IPS-18a (cell line): ENCODE measurements at regions not wholly inside any gene's neighbourhood (a gene's known extent, or its start where the extent isn't known, plus 50 kb on each side); places are given as distances from the start of the nearest gene placed in this dataset.
"Not testable (repeated sequence)": the region's sequence is repeated elsewhere in the genome, so short reads cannot be mapped to it uniquely, and the experiment has no call there.

Experiments
- H3K27ac ChIP-seq: one replicate; pipeline ENCODE4 v1.5.1; 2013; ENCODE audit warnings: low read length
- H3K27me3 ChIP-seq: one replicate; pipeline ENCODE4 v1.6.1; 2013; ENCODE audit warnings: mild to moderate bottlenecking, low read length; ENCODE audit not compliant: control insufficient read depth, insufficient read depth
- H3K36me3 ChIP-seq: one replicate; pipeline ENCODE4 v1.6.1; 2013; ENCODE audit warnings: low read depth, low read length; ENCODE audit not compliant: control insufficient read depth
- H3K4me1 ChIP-seq: one replicate; pipeline ENCODE4 v1.6.1; 2013; ENCODE audit warnings: low read depth, low read length; ENCODE audit not compliant: control insufficient read depth
- H3K4me3 ChIP-seq: one replicate; pipeline ENCODE4 v1.5.1; 2013; ENCODE audit warnings: low read length
- H3K9ac ChIP-seq: one replicate; pipeline ENCODE4 v1.6.1; 2013; ENCODE audit warnings: mild to moderate bottlenecking, low read length, moderate library complexity
- H3K9me3 ChIP-seq: one replicate; pipeline ENCODE4 v1.6.1; 2013; ENCODE audit warnings: low read depth, low read length; ENCODE audit not compliant: control insufficient read depth

DNA sequence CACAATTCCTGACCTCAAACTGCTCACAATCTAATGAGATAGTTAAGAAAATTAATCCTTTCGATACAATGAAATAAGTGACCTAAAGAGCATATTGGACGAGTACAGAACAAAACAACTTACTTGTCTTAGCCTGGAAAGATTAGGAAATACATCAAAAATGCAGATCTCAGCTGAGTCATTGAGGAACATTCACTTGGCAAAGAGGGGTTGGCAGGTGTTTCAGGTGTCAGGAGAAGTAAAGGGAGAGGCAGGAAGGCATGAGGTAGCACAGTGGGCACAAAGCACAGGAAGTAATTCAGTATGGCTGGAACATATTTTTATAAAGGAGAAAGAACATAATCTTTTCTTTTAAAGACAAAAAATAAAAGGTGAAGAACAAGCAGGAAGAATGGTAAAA is 628.8 kb upstream of the RGMB start:
- no peaks in the 10 kb centered on the region for H3K27me3 ChIP-seq
- no peak overlapping the region for H3K27ac ChIP-seq
- H3K4me3 ChIP-seq = no peak overlapping the region
- H3K9ac ChIP-seq = no peak overlapping the region
- H3K9me3 ChIP-seq = peaks cover 2% of the 10 kb centered on the region
- no peaks in the 10 kb centered on the region for H3K4me1 ChIP-seq
- H3K36me3 ChIP-seq = no peaks in the 10 kb centered on the region

DNA sequence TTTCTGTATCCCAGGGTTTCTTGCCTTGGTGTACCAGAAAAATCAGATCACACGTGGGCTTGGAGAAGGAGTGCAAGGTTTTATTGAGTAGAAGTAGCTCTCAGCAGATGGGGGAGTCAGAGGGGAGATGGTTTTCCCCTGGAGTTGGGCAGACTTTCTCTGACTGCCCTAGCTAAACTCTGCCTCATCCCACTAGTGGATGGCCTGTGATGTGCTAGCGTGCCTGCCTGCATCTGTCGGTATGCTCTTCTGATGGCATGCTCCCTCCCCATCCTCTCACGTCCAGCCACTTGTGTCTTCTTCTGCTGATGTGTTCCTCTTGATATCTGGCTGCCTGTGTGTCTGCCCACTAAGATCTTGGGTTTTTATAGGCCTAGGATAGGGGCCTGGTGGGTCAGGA is 616.1 kb upstream of the RGMB start:
- Histone ChIP-seq H3K27ac (no peak overlapping the region), H3K36me3 (no peaks in the 10 kb centered on the region), H3K4me3 (no peak overlapping the region), H3K9ac (no peak overlapping the region), H3K27me3 (no peaks in the 10 kb centered on the region), H3K4me1 (no peaks in the 10 kb centered on the region), H3K9me3 (no peaks in the 10 kb centered on the region)

DNA sequence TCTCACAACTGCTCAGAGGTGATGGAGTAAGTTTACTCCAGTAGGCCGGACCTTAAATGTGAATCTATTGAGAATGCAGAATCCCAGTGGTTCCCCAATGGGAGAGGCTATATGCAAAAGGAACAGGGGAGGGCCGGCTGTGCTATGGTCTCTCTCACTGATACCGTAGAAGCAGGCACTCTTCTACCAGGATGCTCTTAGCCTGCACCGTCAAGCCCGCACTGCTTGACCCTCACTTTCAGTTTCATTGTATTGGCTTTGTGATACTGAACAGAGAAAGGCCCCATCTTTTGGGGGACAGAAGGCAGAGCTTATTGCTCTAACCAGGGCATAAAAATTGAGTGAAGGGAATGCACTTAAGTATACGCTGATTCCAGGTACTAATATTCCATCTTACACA is 615.0 kb upstream of the RGMB start:
- no peaks in the 10 kb centered on the region for H3K36me3 ChIP-seq
- no peak overlapping the region for H3K4me3 ChIP-seq
- H3K9ac ChIP-seq = no peak overlapping the region
- no peak overlapping the region for H3K27ac ChIP-seq
- no peaks in the 10 kb centered on the region for H3K9me3 ChIP-seq
- no peaks in the 10 kb centered on the region for H3K27me3 ChIP-seq
- H3K4me1 ChIP-seq = no peaks in the 10 kb centered on the region

DNA sequence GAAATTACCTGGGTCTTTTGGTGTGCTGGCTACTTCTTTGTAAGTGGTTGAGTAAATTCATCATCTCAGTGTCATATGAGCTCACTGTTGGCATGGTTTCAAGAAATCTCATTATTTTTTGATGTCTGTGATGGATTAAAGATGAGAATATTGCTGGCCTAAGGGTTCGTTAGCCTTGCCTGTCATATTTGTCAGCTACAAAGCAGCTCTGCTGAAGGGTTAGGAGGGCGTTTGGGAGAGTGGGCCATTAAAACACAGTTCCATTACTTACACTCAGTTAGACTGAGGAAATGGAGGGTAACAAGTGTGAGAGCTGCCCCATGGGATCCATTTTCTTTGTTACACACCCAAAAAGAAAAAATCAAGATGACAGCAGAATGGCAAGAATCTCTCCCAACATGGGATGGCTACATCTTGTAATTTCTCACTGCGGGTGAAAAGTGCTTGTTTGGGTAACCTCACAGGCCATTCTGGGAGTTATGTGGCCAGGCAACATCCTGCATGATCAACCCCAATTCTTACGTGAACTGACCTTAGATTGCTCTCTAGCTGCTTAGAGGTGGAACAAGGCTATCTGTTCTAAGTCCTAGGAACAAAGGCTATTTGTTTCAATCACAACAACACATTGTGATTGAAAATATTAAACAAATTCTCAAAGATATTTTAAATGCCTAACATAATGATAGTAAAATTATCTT is 609.5 kb upstream of the RGMB start:
- H3K4me1 ChIP-seq = no peaks in the 10 kb centered on the region
- H3K36me3 ChIP-seq = no peaks in the 10 kb centered on the region
- no peak overlapping the region for H3K9ac ChIP-seq
- H3K27ac ChIP-seq = no peak overlapping the region
- H3K27me3 ChIP-seq = no peaks in the 10 kb centered on the region
- H3K4me3 ChIP-seq = no peak overlapping the region
- H3K9me3 ChIP-seq = no peaks in the 10 kb centered on the region

DNA sequence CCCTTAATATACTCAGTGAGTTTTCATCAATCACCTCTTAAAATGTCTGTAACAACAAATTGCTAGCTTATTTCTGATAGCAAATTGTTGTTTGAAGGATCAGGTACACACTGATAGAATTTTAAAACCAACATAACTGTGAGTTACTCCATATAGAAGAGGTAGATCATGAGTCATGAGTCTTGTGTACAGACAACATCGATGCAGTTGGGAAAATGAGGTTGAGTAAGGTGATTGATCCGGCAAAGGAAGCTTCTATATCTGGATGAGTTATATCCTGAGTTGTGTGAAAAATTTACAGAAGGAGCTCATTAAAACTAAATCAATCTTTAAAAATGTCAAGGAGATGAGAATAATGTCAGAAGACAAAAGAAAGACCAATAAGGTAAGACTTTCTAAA is 604.6 kb upstream of the RGMB start:
- no peak overlapping the region for H3K9ac ChIP-seq
- H3K4me1 ChIP-seq = no peaks in the 10 kb centered on the region
- no peaks in the 10 kb centered on the region for H3K9me3 ChIP-seq
- no peak overlapping the region for H3K27ac ChIP-seq
- no peak overlapping the region for H3K4me3 ChIP-seq
- no peaks in the 10 kb centered on the region for H3K36me3 ChIP-seq
- H3K27me3 ChIP-seq = no peaks in the 10 kb centered on the region

DNA sequence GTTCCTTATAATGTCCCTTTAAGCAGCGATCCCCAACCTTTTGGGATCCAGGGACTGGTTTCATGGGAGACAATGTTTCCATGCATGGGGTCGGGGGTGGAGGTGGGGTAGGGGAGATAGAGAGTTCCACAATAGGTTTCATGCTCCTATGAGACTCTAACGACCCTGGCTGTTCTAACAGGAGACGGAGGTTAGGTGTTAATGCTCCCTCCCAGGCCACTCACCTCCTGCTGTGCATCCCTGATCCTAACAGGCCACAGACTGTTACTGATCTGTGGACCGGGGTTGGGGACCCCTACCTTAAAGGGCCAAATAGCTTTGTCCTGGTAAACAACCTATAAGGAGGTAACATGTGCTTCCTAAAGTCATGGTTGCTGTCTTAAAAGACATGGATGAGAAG is 602.5 kb upstream of the RGMB start:
- Histone ChIP-seq H3K27ac (no peak overlapping the region), H3K9ac (no peak overlapping the region), H3K36me3 (no peaks in the 10 kb centered on the region), H3K4me1 (no peaks in the 10 kb centered on the region), H3K9me3 (no peaks in the 10 kb centered on the region), H3K27me3 (no peaks in the 10 kb centered on the region), H3K4me3 (no peak overlapping the region)

DNA sequence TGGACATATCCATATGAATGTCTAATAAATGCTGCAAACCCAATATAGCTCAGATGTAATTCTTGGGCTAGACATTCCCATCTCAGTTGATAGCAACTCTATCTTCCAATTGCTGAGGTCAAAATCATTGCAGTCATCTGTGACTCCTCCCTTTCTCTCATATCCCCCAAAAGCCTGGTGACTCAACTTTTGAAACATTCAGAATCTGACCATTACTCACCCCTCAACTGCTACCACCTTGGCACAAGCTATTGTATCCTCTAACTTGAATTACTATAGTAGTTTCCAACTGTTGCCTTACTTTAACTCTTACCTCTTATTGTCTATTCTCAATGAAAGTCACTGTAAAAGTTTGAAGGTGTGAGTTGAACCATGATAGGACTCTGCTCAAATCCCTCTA is 600.1 kb upstream of the RGMB start:
- H3K4me3 ChIP-seq = no peak overlapping the region
- H3K4me1 ChIP-seq = no peaks in the 10 kb centered on the region
- H3K36me3 ChIP-seq = no peaks in the 10 kb centered on the region
- H3K27ac ChIP-seq = no peak overlapping the region
- no peak overlapping the region for H3K9ac ChIP-seq
- H3K9me3 ChIP-seq = no peaks in the 10 kb centered on the region
- no peaks in the 10 kb centered on the region for H3K27me3 ChIP-seq

DNA sequence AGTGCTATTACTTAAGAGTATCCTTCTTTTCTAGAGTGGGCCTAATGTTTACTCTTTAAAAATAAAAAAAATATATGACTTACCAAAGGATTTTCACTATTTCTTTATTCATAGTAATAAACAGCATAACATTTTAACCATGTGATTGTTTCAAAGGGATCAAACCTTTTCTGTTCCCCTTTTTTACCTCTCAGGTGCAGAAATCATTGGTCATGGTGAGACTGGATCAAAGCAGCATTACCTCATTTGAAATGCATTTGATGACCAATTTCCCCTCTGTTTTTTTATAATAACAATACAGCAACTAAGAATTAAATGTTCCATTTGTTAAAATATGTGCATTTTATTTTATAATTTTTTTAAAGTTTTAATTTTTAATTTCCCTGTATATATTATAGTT is 598.0 kb upstream of the RGMB start:
- Histone ChIP-seq H3K36me3 (no peaks in the 10 kb centered on the region), H3K9me3 (no peaks in the 10 kb centered on the region), H3K27ac (no peak overlapping the region), H3K27me3 (no peaks in the 10 kb centered on the region), H3K9ac (no peak overlapping the region), H3K4me1 (no peaks in the 10 kb centered on the region), H3K4me3 (no peak overlapping the region)

DNA sequence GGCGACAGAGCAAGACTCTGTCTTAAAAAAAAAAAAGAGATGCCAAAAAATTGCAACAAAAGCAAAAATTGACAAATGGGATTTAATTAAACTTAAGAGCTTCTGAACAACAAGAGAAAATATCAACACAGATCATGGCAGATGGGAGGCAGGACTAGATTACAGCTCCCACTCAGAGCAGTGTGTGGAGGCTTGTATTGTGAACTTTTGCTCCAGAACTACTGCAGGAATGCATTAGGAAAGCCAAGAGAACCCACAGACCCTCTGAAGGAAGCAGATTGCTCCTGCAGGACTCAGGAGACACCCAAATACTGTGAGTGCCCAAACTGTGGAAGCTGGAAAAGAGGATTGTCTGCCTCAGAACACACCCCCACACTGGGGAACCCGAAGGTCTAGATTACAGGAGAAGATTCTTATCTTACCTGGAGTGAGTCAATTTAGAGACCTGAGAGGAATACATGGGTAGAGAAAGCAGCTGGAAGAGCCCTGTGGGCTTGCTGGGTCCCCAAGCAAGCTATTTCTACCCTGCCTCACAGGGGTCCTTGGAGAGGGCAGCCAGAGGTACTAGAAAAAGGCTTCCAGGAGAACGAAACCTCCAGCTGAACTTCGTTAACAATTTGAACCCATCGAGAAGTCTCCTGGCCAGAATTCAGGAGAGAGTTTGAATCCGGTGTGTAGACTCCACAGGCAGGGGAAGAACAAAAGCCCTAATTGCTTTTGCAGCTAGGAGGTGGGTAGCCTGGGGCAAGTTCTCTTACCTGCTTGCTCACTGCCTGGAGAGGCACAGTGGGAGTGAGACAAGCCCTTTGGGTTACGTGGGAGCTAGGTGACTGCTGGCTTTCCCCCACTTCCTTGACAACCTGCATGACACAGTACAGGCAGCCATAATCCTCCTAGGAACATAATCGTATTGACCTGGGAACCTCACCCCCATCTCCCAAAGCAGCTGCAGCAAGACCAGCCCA is 593.4 kb upstream of the RGMB start:
- Histone ChIP-seq H3K4me3 (no peak overlapping the region), H3K27ac (no peak overlapping the region), H3K9ac (no peak overlapping the region), H3K9me3 (peaks cover 3% of the 10 kb centered on the region), H3K27me3 (no peaks in the 10 kb centered on the region), H3K36me3 (no peaks in the 10 kb centered on the region), H3K4me1 (no peaks in the 10 kb centered on the region)

DNA sequence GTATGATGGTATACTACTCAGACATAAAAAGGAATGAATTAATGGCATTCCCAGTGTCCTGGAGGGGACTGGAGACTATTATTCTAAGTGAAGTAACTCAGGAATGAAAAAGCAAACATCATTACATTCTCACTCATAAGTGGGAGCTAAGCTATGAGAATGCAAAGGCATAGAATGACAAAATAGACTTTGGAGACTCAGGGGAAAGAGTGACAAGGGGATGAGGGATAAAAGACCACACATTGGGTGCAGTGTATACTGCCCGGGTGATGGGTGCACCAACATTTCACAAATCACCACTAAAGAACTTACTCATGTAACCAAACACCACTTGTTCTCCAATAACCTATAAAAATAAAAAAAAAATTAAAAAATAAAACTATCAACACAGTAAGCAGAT is 587.3 kb upstream of the RGMB start:
- H3K27me3 ChIP-seq = no peaks in the 10 kb centered on the region
- H3K27ac ChIP-seq = no peak overlapping the region
- peaks cover 3% of the 10 kb centered on the region for H3K9me3 ChIP-seq

DNA sequence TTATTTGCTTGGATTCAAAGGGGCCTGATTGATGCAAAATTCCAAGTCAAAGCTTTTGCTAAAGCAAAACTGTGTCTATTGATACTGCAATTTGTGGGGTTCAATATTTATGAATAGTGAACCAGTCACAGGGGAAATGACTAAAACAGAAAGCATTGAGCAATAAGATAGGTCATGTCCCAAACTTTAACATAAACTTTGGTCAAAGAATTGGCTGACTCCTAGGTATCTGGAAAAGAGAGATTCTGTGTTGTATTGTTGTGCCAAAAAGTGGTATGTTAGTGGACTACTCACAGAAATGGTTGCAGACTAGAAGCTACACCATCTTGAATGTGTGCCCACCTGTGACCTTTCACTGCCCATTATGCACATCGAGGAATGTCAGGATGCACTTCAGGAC is 585.5 kb upstream of the RGMB start:
- peaks cover 3% of the 10 kb centered on the region for H3K9me3 ChIP-seq
- no peak overlapping the region for H3K9ac ChIP-seq
- H3K27ac ChIP-seq = no peak overlapping the region
- no peak overlapping the region for H3K4me3 ChIP-seq
- no peaks in the 10 kb centered on the region for H3K4me1 ChIP-seq
- no peaks in the 10 kb centered on the region for H3K27me3 ChIP-seq
- no peaks in the 10 kb centered on the region for H3K36me3 ChIP-seq

More for the DNA sequence above, 587.3 kb upstream of the RGMB start:
- no peaks in the 10 kb centered on the region for H3K36me3 ChIP-seq
- no peaks in the 10 kb centered on the region for H3K4me1 ChIP-seq
- H3K4me3 ChIP-seq = no peak overlapping the region
- no peak overlapping the region for H3K9ac ChIP-seq

DNA sequence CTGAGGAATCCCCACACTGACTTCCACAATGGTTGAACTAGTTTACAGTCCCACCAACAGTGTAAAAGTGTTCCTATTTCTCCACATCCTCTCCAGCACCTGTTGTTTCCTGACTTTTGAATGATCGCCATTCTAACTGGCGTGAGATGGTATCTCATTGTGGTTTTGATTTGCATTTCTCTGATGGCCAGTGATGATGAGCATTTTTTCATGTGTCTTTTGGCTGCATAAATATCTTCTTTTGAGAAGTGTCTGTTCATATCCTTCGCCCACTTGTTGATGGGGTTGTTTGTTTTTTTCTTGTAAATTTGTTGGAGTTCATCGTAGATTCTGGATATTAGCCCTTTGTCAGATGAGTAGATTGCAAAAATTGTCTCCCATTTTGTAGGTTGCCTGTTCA is 583.1 kb upstream of the RGMB start:
- H3K4me1 ChIP-seq, H3K27me3 ChIP-seq, H3K4me3 ChIP-seq, H3K36me3 ChIP-seq, H3K27ac ChIP-seq, H3K9me3 ChIP-seq, H3K9ac ChIP-seq: not testable (repeated sequence)
